MM.1S (cell line): ENCODE measurements at regions not wholly inside any gene's neighbourhood (a gene's known extent, or its start where the extent isn't known, plus 50 kb on each side); places are given as distances from the start of the nearest gene placed in this dataset.

ENCODE experiments used
- CTCF ChIP-seq: fragments of 300-600 bp; sonication (generic); IDR thresholded peaks from 2 replicates; pipeline ENCODE4 v1.5.1; 2016; ENCODE audit warnings: antibody characterized with exemption, low read length, mixed read lengths
- EZH2 ChIP-seq: fragments of 300-600 bp; sonication (generic); optimal IDR thresholded peaks from 2 replicates; pipeline ENCODE3; 2017; ENCODE audit warnings: low read depth, mild to moderate bottlenecking, antibody characterized with exemption, low read length, mixed read lengths
- EZH2phosphoT487 ChIP-seq: fragments of 300-600 bp; sonication (generic); IDR thresholded peaks from 2 replicates; pipeline ENCODE4 v1.6.1; 2018; ENCODE audit warnings: antibody characterized with exemption, low read length

- TF ChIP-seq EZH2phosphoT487 (no peak), CTCF (no peak), EZH2 (no peak)
Observed at GRCh38 chr5:113686599-113686998, 173.1 kb downstream of the YTHDC2 start.
